Left renal cortex interstitium (tissue), 4 donors: ENCODE measurements at regions not wholly inside any gene's neighbourhood (a gene's known extent, or its start where the extent isn't known, plus 50 kb on each side); places are given as distances from the start of the nearest gene placed in this dataset.

Source experiments
- DNase-seq, 4 donors: peaks; one replicate each; pipeline ENCODE4 v3.0.0-alpha.2; 2013; ENCODE audit warnings: low read depth in 4 of 4, low spot score in 2 of 4, missing footprints in 1 of 4

GRCh38 chr15:29461877-29462276, 192.3 kb upstream of the NSMCE3 start:
- DNase-seq: no peak

GRCh38 chr15:29458361-29458760, 188.7 kb upstream of the NSMCE3 start:
- no peak for DNase-seq

DNA sequence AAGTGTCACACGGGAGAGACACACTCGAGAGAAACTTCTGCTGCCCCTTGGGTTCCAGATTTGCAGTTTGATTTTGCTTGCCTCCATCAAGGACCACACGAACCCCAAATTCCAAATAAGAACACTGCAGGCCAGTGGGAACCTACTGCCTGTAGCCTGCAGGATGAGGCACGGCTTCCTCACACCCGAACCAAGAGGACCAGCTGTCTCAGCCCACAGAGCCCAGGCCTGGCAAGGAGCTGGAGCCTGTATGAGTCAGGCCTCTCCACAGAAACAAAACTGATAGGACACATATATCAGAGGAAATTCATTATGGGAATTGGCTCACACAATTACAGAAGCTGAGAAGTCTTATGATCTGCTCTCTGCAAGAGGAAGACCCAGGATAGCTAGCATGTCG, 188.1 kb upstream of the NSMCE3 start:
- DNase-seq: no peak

DNA sequence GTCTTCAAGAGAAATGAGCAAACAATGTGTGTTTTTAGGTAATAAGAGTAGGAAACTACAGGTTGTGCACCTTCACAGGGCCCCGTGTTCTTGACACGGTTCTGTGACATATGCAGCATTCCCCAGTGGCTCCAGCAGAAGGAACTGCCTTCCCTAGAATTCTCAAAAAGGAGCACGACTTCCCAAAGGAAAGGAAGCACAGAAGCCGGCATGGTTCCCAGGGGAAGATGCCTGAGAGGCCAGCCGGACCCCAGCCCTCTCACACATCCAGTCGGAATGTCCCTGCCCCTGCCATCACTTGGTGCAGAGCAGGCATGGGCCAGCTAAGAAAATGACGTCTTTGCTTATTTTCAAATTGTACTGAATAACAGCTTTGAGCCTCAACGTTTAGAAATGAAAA, 187.3 kb upstream of the NSMCE3 start:
- DNase-seq: no peak

GRCh38 chr15:29456255-29456654, 186.6 kb upstream of the NSMCE3 start:
- no peak for DNase-seq

DNA sequence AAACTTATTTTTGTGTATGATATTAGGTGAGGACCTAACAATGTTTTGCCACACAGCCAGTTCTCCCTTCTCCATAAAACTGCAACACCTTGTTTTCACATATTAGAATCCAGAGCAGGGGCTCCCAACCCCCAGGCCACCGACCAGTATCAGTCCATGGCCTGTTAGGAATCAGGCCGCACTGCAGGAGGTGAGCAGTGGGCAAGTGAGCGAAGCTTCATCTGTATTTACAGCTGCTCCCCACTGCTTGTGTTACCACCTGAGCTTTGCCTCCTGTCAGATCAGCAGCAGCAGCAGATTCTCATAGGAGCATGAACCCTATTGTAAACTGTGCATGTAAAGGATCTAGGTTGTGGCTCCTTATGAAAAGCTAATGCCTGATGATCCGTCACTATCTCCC, 185.9 kb upstream of the NSMCE3 start:
- DNase-seq: no peak

- no peak for DNase-seq
Observed at GRCh38 chr15:29455055-29455454, 185.4 kb upstream of the NSMCE3 start.

GRCh38 chr15:29454506-29454905, 184.9 kb upstream of the NSMCE3 start:
- no peak for DNase-seq

- no peak for DNase-seq
Observed at GRCh38 chr15:29452881-29453731, 183.5 kb upstream of the NSMCE3 start.

- no peak for DNase-seq
Observed at GRCh38 chr15:29451201-29451781, 181.7 kb upstream of the NSMCE3 start.

GRCh38 chr15:29449136-29449535, 179.5 kb upstream of the NSMCE3 start:
- no peak for DNase-seq

- no peak for DNase-seq
Observed at GRCh38 chr15:29448320-29448719, 178.7 kb upstream of the NSMCE3 start.

- no peak for DNase-seq
Observed at GRCh38 chr15:29446480-29446879, 176.9 kb upstream of the NSMCE3 start.

- DNase-seq: no peak
Observed at GRCh38 chr15:29442532-29442931, 172.9 kb upstream of the NSMCE3 start.

DNA sequence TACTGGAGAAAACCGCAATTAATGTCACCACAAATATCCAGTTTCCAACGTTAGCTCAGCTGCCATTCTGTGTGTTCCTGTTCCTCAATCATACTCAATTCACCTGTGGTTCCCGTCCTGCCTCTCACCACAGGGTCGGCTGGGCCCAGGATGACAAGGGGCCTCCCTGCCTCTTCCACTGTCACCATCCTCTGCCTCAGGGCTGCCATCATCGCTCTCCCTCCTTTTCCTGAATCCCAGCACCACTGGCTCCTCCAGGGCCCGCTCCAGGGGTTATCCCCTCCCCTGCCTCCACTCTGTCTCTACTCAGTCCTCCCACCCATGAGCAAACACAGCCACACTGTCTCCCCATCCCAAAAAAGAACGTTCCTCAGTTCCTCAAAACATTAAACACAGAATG, 170.9 kb upstream of the NSMCE3 start:
- no peak for DNase-seq

DNA sequence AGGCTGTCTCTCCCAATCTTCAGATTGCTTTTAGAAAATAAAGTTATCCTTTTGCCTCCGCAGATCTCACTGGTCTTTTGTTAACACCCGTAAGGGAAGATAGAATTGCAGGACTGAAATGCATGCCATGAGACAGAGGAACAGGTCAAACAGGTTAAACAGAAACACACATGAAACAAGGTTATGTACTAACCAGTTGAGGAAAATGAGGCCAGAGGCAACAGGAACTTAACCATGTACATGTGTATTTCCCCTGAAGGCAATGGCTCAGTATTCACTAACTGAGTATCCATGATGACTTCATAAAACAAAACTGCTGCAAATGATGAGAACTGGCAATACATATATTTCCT, 169.1 kb upstream of the NSMCE3 start:
- DNase-seq: no peak

- DNase-seq: no peak
Observed at GRCh38 chr15:29437888-29438702, 168.5 kb upstream of the NSMCE3 start.

GRCh38 chr15:29435811-29436210, 166.2 kb upstream of the NSMCE3 start:
- DNase-seq: no peak

GRCh38 chr15:29434280-29434679, 164.7 kb upstream of the NSMCE3 start:
- no peak for DNase-seq

GRCh38 chr15:29433507-29434248, 164.1 kb upstream of the NSMCE3 start:
- DNase-seq: no peak

- no peak for DNase-seq
Observed at GRCh38 chr15:29433050-29433318, 163.4 kb upstream of the NSMCE3 start.
